H9 (cell line): ENCODE measurements at regions not wholly inside any gene's neighbourhood (a gene's known extent, or its start where the extent isn't known, plus 50 kb on each side); places are given as distances from the start of the nearest gene placed in this dataset.

Experiments
- DNase-seq: peaks from one replicate; pipeline ENCODE4 v3.0.0-alpha.2; 2017
- H2AFZ ChIP-seq: one replicate; pipeline ENCODE4 v1.6.1; 2013; ENCODE audit warnings: mild to moderate bottlenecking, low read length, control low read depth, moderate library complexity
- H2AK5ac ChIP-seq: 2 replicates; pipeline ENCODE4 v1.6.1; 2013; ENCODE audit warnings: low read length, control low read depth, mixed read lengths; ENCODE audit not compliant: insufficient read length
- H2BK120ac ChIP-seq: one replicate; pipeline ENCODE4 v1.6.1; 2013; ENCODE audit warnings: low read depth, mild to moderate bottlenecking, low read length, control low read depth, inconsistent platforms; ENCODE audit not compliant: poor library complexity, severe bottlenecking
- H2BK12ac ChIP-seq: 2 replicates; pipeline ENCODE4 v1.6.1; 2013; ENCODE audit warnings: low read length, control low read depth, mixed read lengths, low read depth; ENCODE audit not compliant: insufficient read length
- H2BK15ac ChIP-seq: 2 replicates; pipeline ENCODE4 v1.6.1; 2013; ENCODE audit warnings: low read depth, low read length, control low read depth
- H2BK20ac ChIP-seq: one replicate; pipeline ENCODE4 v1.6.1; 2013; ENCODE audit warnings: low read depth, mild to moderate bottlenecking, low read length, control low read depth, inconsistent platforms; ENCODE audit not compliant: poor library complexity, severe bottlenecking
- H2BK5ac ChIP-seq: 2 replicates; pipeline ENCODE4 v1.6.1; 2013; ENCODE audit warnings: low read length, control low read depth, mixed read lengths; ENCODE audit not compliant: insufficient read length
- H3K14ac ChIP-seq: 2 replicates; pipeline ENCODE4 v1.6.1; 2013; ENCODE audit warnings: low read length, control low read depth; ENCODE audit not compliant: insufficient read depth
- H3K18ac ChIP-seq: 2 replicates; pipeline ENCODE4 v1.6.1; 2013; ENCODE audit warnings: low read depth, mild to moderate bottlenecking, mixed read lengths, low read length, control low read depth; ENCODE audit not compliant: insufficient read length
- H3K23ac ChIP-seq: 2 replicates; pipeline ENCODE4 v1.6.1; 2013; ENCODE audit warnings: low read length, control low read depth, mixed read lengths, low read depth; ENCODE audit not compliant: insufficient read length
- H3K23me2 ChIP-seq: 2 replicates; pipeline ENCODE4 v1.6.1; 2013; ENCODE audit warnings: low read depth, mild to moderate bottlenecking, mixed read lengths, low read length, control low read depth; ENCODE audit not compliant: insufficient read length, poor library complexity, severe bottlenecking
- H3K27ac ChIP-seq: 2 replicates; pipeline ENCODE4 v1.5.1; 2013; ENCODE audit warnings: low read length, control low read depth, mixed read lengths, low read depth; ENCODE audit not compliant: insufficient read length
- H3K27me3 ChIP-seq: 2 replicates; pipeline ENCODE4 v1.6.1; 2013; ENCODE audit warnings: low read length, control low read depth, inconsistent platforms; ENCODE audit not compliant: insufficient read depth
- H3K4ac ChIP-seq: 2 replicates; pipeline ENCODE4 v1.6.1; 2013; ENCODE audit warnings: low read depth, mild to moderate bottlenecking, control low read depth, inconsistent platforms, low read length, moderate library complexity
- H3K4me1 ChIP-seq: 2 replicates; pipeline ENCODE4 v1.6.1; 2013; ENCODE audit warnings: low read length, control low read depth, inconsistent platforms; ENCODE audit not compliant: insufficient read depth
- H3K4me2 ChIP-seq: 2 replicates; pipeline ENCODE4 v1.6.1; 2013; ENCODE audit warnings: low read length, control low read depth, mixed read lengths; ENCODE audit not compliant: insufficient read length, insufficient read depth
- H3K56ac ChIP-seq: 2 replicates; pipeline ENCODE4 v1.6.1; 2013; ENCODE audit warnings: low read depth, mild to moderate bottlenecking, mixed read lengths, low read length, control low read depth; ENCODE audit not compliant: insufficient read length
- H3K79me1 ChIP-seq: 2 replicates; pipeline ENCODE4 v1.6.1; 2013; ENCODE audit warnings: low read depth, mild to moderate bottlenecking, moderate library complexity, low read length, control low read depth, inconsistent platforms; ENCODE audit not compliant: insufficient read depth, poor library complexity, severe bottlenecking
- H3K79me2 ChIP-seq: 2 replicates; pipeline ENCODE4 v1.6.1; 2013; ENCODE audit warnings: low read length, control low read depth, inconsistent platforms; ENCODE audit not compliant: insufficient read depth
- H3K9ac ChIP-seq: 2 replicates; pipeline ENCODE4 v1.6.1; 2013; ENCODE audit warnings: low read length, control low read depth, mixed read lengths; ENCODE audit not compliant: insufficient read length; ENCODE audit errors: extremely low read depth
- H3K9me3 ChIP-seq: one replicate; pipeline ENCODE4 v1.6.1; 2013; ENCODE audit warnings: low read depth, low read length, inconsistent platforms; ENCODE audit not compliant: control insufficient read depth
- H3T11ph ChIP-seq: one replicate; pipeline ENCODE4 v1.6.1; 2013; ENCODE audit warnings: mild to moderate bottlenecking, low read length, control low read depth, inconsistent platforms
- H4K20me1 ChIP-seq: one replicate; pipeline ENCODE4 v1.6.1; 2013; ENCODE audit not compliant: control insufficient read depth, insufficient read length, insufficient read depth
- H4K5ac ChIP-seq: 2 replicates; pipeline ENCODE4 v1.6.1; 2013; ENCODE audit warnings: low read depth, mild to moderate bottlenecking, mixed read lengths, low read length, control low read depth; ENCODE audit not compliant: insufficient read length
- H4K8ac ChIP-seq: replicated peaks from 2 replicates; pipeline ENCODE4 v1.6.1; 2013; ENCODE audit warnings: low read length, control low read depth, mixed read lengths, low read depth; ENCODE audit not compliant: insufficient read length
- H4K91ac ChIP-seq: 2 replicates; pipeline ENCODE4 v1.6.1; 2013; ENCODE audit warnings: low read depth, mild to moderate bottlenecking, moderate library complexity, mixed read lengths, low read length, control low read depth; ENCODE audit not compliant: insufficient read length
- H3K27ac Mint-ChIP-seq, 3 experiments: 2 replicates in 2 of 3; 3 replicates in 1 of 3; pipeline ENCODE4 v1.8.0; 2020 to 2021; ENCODE audit warnings: mixed read lengths in 3 of 3, mild to moderate bottlenecking in 1 of 3, moderate library complexity in 1 of 3
- H3K27me3 Mint-ChIP-seq: 2 replicates; pipeline ENCODE4 v1.8.0; 2021; ENCODE audit warnings: low read depth, mild to moderate bottlenecking, moderate library complexity, mixed read lengths
- H3K36me3 Mint-ChIP-seq, 3 experiments: 2 replicates in 2 of 3; 3 replicates in 1 of 3; pipeline ENCODE4 v1.8.0; 2020 to 2021; ENCODE audit warnings: low read depth in 3 of 3, mixed read lengths in 3 of 3; ENCODE audit not compliant: insufficient read depth in 1 of 3
- H3K4me1 Mint-ChIP-seq, 2 experiments: 2 replicates each; pipeline ENCODE4 v1.8.0; 2020; ENCODE audit warnings: mixed read lengths in 2 of 2
- H3K4me3 Mint-ChIP-seq, 2 experiments: 2 replicates in 1 of 2; 3 replicates in 1 of 2; pipeline ENCODE4 v1.8.0; 2020 to 2021; ENCODE audit warnings: mild to moderate bottlenecking in 2 of 2, mixed read lengths in 2 of 2, moderate library complexity in 1 of 2
- H3K9me3 Mint-ChIP-seq, 2 experiments: 2 replicates in 1 of 2; 3 replicates in 1 of 2; pipeline ENCODE4 v1.8.0; 2020; ENCODE audit warnings: mild to moderate bottlenecking in 2 of 2, mixed read lengths in 2 of 2, moderate library complexity in 1 of 2
- WGBS: extraction: QIAGEN DNeasy Blood & Tissue Kit; methylation state at CpG from one replicate; pipeline ENCODE4 v1.1.7; 2013; ENCODE audit warnings: missing lambda C conversion rate, low lambda C conversion rate, mixed read lengths; ENCODE audit not compliant: insufficient read length; ENCODE audit errors: extremely low coverage; 5-methylcytosine and 5-hydroxymethylcytosine counted together
- TF ChIP-seq, protein P1 (sequence below): fragments of 200-600 bp; sonication (generic); conservative IDR thresholded peaks from 3 replicates; pipeline ENCODE4 v1.8.0; 2021; ENCODE audit warnings: antibody characterized with exemption, mild to moderate bottlenecking

DNA sequence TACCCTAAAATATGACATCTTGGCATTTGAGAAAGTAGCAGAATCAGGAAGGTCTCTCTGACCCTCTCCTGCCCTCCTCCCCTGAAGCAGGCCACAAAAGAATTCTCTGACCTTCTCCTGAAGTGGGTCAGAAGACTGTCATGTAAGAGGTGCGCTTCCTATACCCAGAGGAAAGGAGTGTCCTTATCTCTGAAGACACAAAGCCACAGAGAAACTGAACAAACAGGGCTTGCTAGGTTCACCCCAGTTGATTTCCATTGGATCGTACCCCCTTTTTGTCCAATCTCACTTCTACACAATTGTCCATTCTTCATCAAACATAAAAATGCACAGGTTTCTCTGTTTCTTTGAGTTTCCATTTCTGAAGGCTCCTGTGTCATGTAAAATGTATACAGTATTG is 272.0 kb upstream of the SOX4 start:
- H3K4ac ChIP-seq: no peak overlapping the region

More for the DNA sequence above, 272.0 kb upstream of the SOX4 start:
- TF ChIP-seq, protein P1, sequence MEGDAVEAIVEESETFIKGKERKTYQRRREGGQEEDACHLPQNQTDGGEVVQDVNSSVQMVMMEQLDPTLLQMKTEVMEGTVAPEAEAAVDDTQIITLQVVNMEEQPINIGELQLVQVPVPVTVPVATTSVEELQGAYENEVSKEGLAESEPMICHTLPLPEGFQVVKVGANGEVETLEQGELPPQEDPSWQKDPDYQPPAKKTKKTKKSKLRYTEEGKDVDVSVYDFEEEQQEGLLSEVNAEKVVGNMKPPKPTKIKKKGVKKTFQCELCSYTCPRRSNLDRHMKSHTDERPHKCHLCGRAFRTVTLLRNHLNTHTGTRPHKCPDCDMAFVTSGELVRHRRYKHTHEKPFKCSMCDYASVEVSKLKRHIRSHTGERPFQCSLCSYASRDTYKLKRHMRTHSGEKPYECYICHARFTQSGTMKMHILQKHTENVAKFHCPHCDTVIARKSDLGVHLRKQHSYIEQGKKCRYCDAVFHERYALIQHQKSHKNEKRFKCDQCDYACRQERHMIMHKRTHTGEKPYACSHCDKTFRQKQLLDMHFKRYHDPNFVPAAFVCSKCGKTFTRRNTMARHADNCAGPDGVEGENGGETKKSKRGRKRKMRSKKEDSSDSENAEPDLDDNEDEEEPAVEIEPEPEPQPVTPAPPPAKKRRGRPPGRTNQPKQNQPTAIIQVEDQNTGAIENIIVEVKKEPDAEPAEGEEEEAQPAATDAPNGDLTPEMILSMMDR: no peak
- Histone ChIP-seq H3K79me1 (no peaks in the 10 kb centered on the region), H2BK20ac (no peak overlapping the region), H4K20me1 (no peaks in the 10 kb centered on the region), H3K9ac (no peak overlapping the region), H3K56ac (no peak overlapping the region), H2AFZ (no peak overlapping the region), H3K23me2 (no peaks in the 10 kb centered on the region), H3K4me1 (no peaks in the 10 kb centered on the region), H2BK120ac (no peak overlapping the region), H3K4me2 (no peak overlapping the region), H2AK5ac (no peak overlapping the region), H2BK12ac (no peak overlapping the region), H3K79me2 (no peaks in the 10 kb centered on the region), H3K27ac (no peak overlapping the region), H3K27me3 (no peaks in the 10 kb centered on the region), H4K8ac (no peak overlapping the region), H3K18ac (no peak overlapping the region), H3K23ac (no peak overlapping the region), H4K91ac (no peak overlapping the region), H3K9me3 (no peaks in the 10 kb centered on the region), H3T11ph (no peak overlapping the region), H2BK5ac (no peak overlapping the region), H3K14ac (no peak overlapping the region), H2BK15ac (no peak overlapping the region), H4K5ac (no peak overlapping the region)
- peaks cover 13 to 18% of the 10 kb centered on the region in 2 experiments for H3K9me3 Mint-ChIP-seq
- H3K36me3 Mint-ChIP-seq: peaks cover 11 to 19% (median 11%) of the 10 kb centered on the region in 3 experiments; a peak in 6 of 7 replicates
- H3K4me1 Mint-ChIP-seq: peaks cover 2 to 9% of the 10 kb centered on the region in 2 experiments; a peak in 3 of 4 replicates
- H3K4me3 Mint-ChIP-seq: no peak overlapping the region
- no peak overlapping the region for H3K27ac Mint-ChIP-seq
- no peak for DNase-seq
- WGBS: no CpG with 5 or more reads among the region's 2 CpGs
- H3K27me3 Mint-ChIP-seq: peaks cover 1% of the 10 kb centered on the region; the same call in 1 of the 2 replicates
